ENCODE measurements at regions not wholly inside any gene's neighbourhood (a gene's known extent, or its start where the extent isn't known, plus 50 kb on each side); places are given as distances from the start of the nearest gene placed in this dataset.

DNA sequence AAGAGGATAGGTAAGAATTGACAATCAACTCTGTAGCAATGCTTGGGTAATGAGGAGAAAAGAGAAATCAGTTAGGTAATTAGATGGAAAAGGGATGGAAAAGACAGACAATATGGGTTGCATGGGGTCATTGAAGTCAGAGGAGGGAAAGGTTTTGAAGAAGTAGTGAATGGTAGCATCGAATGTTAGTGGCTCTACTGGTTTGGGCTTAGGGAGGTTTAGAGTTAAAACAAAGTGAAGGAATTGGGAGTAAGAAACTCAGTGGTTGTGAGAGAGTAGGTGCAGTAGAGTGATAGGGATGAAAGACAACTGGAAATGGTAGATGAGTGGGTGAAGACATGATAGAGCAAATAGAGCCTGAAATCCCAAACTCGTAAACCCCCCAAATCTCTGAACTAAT lies 140.1 kb upstream of the ZFP64 start:
- H3K4me3 ChIP-seq (ENCODE audit: low read depth in 1 of 2, low read length in 2 of 2): no peak overlapping the region
- H3K9ac ChIP-seq (ENCODE audit: low read length): no peak overlapping the region
- H3K27ac ChIP-seq (ENCODE audit: low read depth, low read length): no peak overlapping the region
- H3K9me3 ChIP-seq (ENCODE audit: low read length): no peaks in the 10 kb centered on the region
- no peaks in the 10 kb centered on the region for H3K4me1 ChIP-seq (ENCODE audit: insufficient read depth, low read length)
- no peaks in the 10 kb centered on the region for H3K36me3 ChIP-seq (ENCODE audit: insufficient read depth, low read length)
- H3K27me3 ChIP-seq (ENCODE audit: control insufficient read depth in 1 of 2, insufficient read depth in 2 of 2, low read length in 2 of 2): no peaks in the 10 kb centered on the region

DNA sequence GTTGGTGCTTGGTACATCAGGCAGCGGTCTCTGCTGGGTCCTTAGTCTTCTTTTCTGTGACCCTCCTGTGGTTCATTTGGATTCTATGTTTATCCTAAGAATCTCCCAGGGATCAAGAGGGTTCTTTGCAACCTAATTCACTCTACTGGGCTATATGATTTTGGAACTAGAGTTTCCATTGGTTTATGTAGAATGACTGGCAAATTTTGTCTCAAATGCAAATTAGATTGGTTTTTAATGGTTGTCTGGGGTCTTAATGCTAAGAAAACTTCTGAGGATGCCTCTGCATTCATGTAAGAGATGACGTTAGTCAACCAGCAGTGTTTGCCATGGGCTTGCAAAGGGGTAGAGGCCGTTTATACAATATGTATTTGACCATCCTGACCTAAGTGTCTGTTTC lies 129.8 kb upstream of the ZFP64 start:
- no peak overlapping the region for H3K27ac ChIP-seq (ENCODE audit: low read depth, low read length)
- H3K9me3 ChIP-seq (ENCODE audit: low read length): no peaks in the 10 kb centered on the region
- H3K27me3 ChIP-seq (ENCODE audit: control insufficient read depth in 1 of 2, insufficient read depth in 2 of 2, low read length in 2 of 2): no peaks in the 10 kb centered on the region
- no peak overlapping the region for H3K4me3 ChIP-seq (ENCODE audit: low read depth in 1 of 2, low read length in 2 of 2)
- H3K36me3 ChIP-seq (ENCODE audit: insufficient read depth, low read length): no peaks in the 10 kb centered on the region
- H3K4me1 ChIP-seq (ENCODE audit: insufficient read depth, low read length): no peaks in the 10 kb centered on the region
- H3K9ac ChIP-seq (ENCODE audit: low read length): no peak overlapping the region

DNA sequence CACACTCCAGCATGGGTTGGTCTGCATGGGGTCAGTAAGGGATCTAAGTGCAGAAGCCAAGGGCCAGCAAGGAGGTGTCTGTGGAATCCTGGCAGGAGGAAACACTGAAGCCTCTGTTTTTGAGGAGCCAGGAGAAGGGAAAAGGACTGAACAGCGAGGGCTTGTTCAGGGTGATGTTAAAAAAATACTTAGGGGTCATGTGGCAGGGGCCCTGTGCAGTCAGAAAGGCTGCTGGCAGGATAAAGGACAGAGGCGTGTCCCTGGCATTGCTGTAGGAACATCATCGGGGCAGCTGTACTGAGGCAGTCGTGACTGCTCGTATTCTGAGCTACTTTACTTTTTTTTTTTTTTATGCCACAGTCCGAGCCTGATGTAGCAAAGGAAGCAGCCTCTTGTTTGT lies 127.1 kb upstream of the ZFP64 start:
- Histone ChIP-seq H3K4me1 (ENCODE audit: insufficient read depth, low read length) (no peaks in the 10 kb centered on the region), H3K4me3 (ENCODE audit: low read depth in 1 of 2, low read length in 2 of 2) (no peak overlapping the region), H3K36me3 (ENCODE audit: insufficient read depth, low read length) (no peaks in the 10 kb centered on the region), H3K9ac (ENCODE audit: low read length) (no peak overlapping the region), H3K27ac (ENCODE audit: low read depth, low read length) (no peak overlapping the region), H3K27me3 (ENCODE audit: control insufficient read depth in 1 of 2, insufficient read depth in 2 of 2, low read length in 2 of 2) (no peaks in the 10 kb centered on the region), H3K9me3 (ENCODE audit: low read length) (no peaks in the 10 kb centered on the region)

DNA sequence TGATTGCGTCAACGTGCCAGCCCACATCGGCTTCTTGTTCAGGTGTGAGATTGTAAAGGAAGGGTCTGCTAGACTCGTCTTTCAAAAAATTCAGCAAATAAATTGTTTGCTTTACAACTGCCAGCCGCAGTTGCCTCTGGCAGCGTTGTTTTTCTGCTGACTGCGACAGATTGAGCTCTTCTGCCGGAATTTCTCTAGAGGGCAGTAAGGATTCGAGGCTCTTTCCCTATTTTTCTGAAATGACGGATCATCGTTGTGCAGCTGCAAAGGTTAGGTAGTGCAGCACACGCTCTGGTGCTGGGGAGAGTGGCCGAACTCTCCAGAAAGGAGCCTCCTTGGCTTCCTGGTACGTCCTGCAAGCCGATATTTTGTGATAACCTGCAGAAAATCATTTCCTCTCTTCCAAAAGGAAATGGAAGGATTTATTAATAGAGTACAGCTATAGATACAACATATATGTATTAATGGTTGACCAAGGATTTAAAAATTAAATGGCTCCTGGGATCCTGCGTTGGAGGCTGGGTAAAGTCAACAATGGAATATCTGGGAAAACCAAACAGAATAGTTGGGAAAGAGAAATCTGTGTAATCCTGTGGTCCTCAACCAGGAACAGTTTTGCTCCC lies 121.9 kb upstream of the ZFP64 start:
- Histone ChIP-seq H3K9me3 (ENCODE audit: low read length) (no peaks in the 10 kb centered on the region), H3K36me3 (ENCODE audit: insufficient read depth, low read length) (no peaks in the 10 kb centered on the region), H3K27me3 (ENCODE audit: control insufficient read depth in 1 of 2, insufficient read depth in 2 of 2, low read length in 2 of 2) (no peaks in the 10 kb centered on the region), H3K9ac (ENCODE audit: low read length) (no peak overlapping the region), H3K4me1 (ENCODE audit: insufficient read depth, low read length) (no peaks in the 10 kb centered on the region), H3K27ac (ENCODE audit: low read depth, low read length) (no peak overlapping the region), H3K4me3 (ENCODE audit: low read depth in 1 of 2, low read length in 2 of 2) (no peak overlapping the region)

DNA sequence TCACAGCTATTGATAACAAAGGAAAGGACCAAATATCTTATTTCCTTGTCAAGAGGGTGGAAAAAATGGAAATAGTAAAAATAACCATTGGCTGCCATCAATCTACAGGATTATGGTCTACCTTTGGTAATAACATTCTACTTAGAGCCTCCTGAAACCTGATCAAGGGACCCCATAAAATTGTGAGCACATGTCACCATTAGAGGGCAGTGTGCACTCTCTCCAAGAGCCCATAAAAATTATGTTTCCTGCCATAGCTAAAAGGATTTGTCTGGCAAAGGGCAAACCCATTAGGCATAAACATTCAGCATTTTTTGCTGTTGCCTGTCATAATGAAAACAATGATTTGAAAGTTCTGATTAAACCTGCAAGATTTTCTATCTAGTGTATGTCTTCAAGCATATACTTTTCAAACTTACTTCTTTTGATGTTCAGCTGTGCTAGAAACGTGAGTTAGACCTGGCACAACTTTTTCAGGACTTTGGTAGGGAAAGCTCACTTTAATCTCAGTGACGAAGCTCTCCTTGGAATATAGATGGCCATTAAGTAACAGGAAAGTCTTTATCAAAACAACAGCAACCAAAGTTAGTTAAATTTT lies 120.7 kb upstream of the ZFP64 start:
- no peaks in the 10 kb centered on the region for H3K36me3 ChIP-seq (ENCODE audit: insufficient read depth, low read length)
- no peaks in the 10 kb centered on the region for H3K4me1 ChIP-seq (ENCODE audit: insufficient read depth, low read length)
- no peak overlapping the region for H3K9ac ChIP-seq (ENCODE audit: low read length)
- H3K4me3 ChIP-seq (ENCODE audit: low read depth in 1 of 2, low read length in 2 of 2): no peak overlapping the region
- no peaks in the 10 kb centered on the region for H3K27me3 ChIP-seq (ENCODE audit: control insufficient read depth in 1 of 2, insufficient read depth in 2 of 2, low read length in 2 of 2)
- H3K27ac ChIP-seq (ENCODE audit: low read depth, low read length): no peak overlapping the region
- H3K9me3 ChIP-seq (ENCODE audit: low read length): no peaks in the 10 kb centered on the region

DNA sequence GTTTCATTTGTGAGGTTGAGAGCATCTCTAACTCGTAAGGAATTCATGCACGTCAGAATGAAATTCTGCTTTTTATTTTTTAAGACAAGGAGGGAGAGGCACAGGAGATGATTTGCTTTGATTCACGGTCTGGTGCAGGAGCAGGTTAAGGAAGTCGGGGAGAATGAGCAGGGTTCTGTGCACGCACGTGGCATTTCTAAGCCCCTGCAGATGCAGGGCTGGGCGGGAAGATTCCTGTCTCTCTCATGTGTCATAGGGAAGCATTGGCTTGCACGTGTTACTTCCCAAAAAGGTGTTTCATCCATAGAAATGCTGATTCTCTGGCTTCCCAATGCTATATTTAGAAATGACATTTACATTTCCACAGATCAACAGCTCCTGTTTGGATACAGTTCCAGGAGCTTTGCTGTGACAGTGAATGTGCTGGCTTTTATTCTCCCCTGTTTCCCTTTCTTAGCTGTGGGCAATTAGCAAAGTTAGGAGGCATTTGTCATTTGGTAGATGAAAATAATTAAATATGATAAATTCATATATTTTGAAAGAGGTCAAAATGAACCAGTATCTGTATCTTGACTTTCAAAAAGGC lies 119.7 kb upstream of the ZFP64 start:
- H3K36me3 ChIP-seq (ENCODE audit: insufficient read depth, low read length): no peaks in the 10 kb centered on the region
- no peak overlapping the region for H3K9ac ChIP-seq (ENCODE audit: low read length)
- no peak overlapping the region for H3K4me3 ChIP-seq (ENCODE audit: low read depth in 1 of 2, low read length in 2 of 2)
- no peaks in the 10 kb centered on the region for H3K4me1 ChIP-seq (ENCODE audit: insufficient read depth, low read length)
- H3K9me3 ChIP-seq (ENCODE audit: low read length): no peaks in the 10 kb centered on the region
- H3K27ac ChIP-seq (ENCODE audit: low read depth, low read length): no peak overlapping the region
- no peaks in the 10 kb centered on the region for H3K27me3 ChIP-seq (ENCODE audit: control insufficient read depth in 1 of 2, insufficient read depth in 2 of 2, low read length in 2 of 2)

DNA sequence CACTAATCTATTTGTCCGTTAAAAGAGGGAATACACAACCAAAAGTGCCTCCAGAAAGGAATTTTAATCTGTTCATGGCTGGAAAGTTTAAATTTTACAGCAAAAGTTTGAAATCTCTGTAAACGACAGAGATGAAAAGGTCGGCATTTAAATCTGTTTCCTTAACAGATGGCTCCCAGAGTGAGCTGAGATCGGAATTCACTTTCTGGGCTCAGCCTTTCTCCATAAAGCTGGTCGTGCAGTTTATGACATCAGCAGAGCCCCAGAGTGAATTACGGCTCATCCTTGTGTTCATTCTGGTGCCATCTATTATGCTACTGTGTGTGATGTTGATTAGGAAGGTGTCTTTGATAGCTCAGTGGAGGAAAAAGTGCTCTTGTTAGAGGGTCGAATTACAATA lies 117.6 kb upstream of the ZFP64 start:
- no peak overlapping the region for H3K27ac ChIP-seq (ENCODE audit: low read depth, low read length)

DNA sequence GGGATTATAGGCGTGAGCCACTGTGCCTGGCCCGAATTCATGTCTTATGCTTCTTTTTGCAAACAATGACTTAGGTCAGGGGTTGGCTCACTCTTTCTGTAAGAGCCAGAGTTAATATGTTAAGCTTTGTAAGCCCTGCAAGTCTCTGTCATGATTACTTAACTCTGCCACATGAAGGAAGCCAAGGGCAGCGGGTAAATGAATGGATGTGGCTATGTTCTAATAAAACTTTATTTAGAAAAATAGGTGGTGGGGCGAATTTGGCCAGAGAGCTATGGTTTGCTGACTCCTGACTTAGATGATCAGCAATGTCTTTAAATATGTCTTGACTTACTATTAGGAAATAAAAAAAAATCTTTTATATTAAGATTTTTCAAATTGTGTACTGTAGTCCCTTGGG lies 114.9 kb upstream of the ZFP64 start:
- no peaks in the 10 kb centered on the region for H3K27me3 ChIP-seq (ENCODE audit: control insufficient read depth in 1 of 2, insufficient read depth in 2 of 2, low read length in 2 of 2)
- H3K4me1 ChIP-seq (ENCODE audit: insufficient read depth, low read length): no peaks in the 10 kb centered on the region
- no peaks in the 10 kb centered on the region for H3K36me3 ChIP-seq (ENCODE audit: insufficient read depth, low read length)
- no peak overlapping the region for H3K9ac ChIP-seq (ENCODE audit: low read length)
- H3K27ac ChIP-seq (ENCODE audit: low read depth, low read length): no peak overlapping the region
- no peak overlapping the region for H3K4me3 ChIP-seq (ENCODE audit: low read depth in 1 of 2, low read length in 2 of 2)
- no peaks in the 10 kb centered on the region for H3K9me3 ChIP-seq (ENCODE audit: low read length)

More for the DNA sequence above, 117.6 kb upstream of the ZFP64 start:
- H3K27me3 ChIP-seq (ENCODE audit: control insufficient read depth in 1 of 2, insufficient read depth in 2 of 2, low read length in 2 of 2): no peaks in the 10 kb centered on the region
- no peak overlapping the region for H3K4me3 ChIP-seq (ENCODE audit: low read depth in 1 of 2, low read length in 2 of 2)
- H3K9ac ChIP-seq (ENCODE audit: low read length): no peak overlapping the region
- no peaks in the 10 kb centered on the region for H3K4me1 ChIP-seq (ENCODE audit: insufficient read depth, low read length)
- H3K9me3 ChIP-seq (ENCODE audit: low read length): no peaks in the 10 kb centered on the region
- H3K36me3 ChIP-seq (ENCODE audit: insufficient read depth, low read length): no peaks in the 10 kb centered on the region

DNA sequence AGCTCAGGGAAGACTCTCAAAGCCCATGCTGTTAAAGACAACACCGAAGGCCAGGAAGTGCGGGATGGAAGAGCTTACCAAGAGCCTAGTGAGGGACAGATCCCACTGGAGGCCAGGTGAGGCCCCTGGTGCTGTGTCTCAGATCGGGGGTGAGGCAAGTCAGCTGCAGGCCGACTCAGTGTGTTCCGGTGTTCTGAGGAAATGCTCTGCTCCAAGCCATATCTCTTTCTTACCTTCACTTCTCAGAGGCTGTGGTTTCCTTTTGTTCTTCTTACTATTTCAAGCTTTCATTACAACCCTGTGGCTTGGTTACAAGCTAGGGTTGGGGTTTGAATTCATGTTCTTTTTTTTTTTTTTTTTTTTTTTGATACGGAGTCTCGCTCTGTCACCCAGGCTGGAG lies 114.3 kb upstream of the ZFP64 start:
- Histone ChIP-seq H3K36me3 (ENCODE audit: insufficient read depth, low read length) (no peaks in the 10 kb centered on the region), H3K27ac (ENCODE audit: low read depth, low read length) (no peak overlapping the region), H3K9ac (ENCODE audit: low read length) (no peak overlapping the region), H3K4me1 (ENCODE audit: insufficient read depth, low read length) (no peaks in the 10 kb centered on the region), H3K9me3 (ENCODE audit: low read length) (no peaks in the 10 kb centered on the region), H3K4me3 (ENCODE audit: low read depth in 1 of 2, low read length in 2 of 2) (no peak overlapping the region), H3K27me3 (ENCODE audit: control insufficient read depth in 1 of 2, insufficient read depth in 2 of 2, low read length in 2 of 2) (no peaks in the 10 kb centered on the region)

DNA sequence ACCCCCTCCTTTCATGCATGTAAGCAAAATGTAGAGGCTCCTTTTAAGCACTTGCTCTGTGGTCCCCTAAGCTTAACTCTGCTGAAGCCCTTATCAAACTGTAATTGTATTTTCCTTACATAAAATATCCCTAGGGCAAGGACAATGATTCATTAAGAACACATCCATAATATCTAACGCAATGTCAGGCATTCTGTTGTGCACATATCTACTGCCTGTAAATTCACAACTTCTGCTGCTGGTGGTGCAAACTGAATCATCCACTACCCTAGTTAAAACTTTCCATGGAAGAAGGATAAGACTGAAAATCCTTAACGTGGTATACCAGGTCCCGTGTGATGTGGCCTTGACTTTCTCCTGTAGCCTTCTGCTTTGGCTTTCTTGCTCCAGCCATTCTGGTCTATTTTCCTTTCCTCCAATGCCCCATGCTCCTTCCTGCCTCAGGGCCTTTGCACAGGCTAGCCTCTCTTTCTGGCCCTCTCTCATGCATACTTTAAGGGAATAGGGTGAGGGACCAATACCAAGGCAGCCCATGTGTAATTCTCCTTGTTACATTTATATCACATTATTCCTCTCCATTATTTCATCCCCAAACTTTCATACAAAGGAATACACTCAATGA lies 113.6 kb upstream of the ZFP64 start:
- Histone ChIP-seq H3K36me3 (ENCODE audit: insufficient read depth, low read length) (no peaks in the 10 kb centered on the region), H3K27me3 (ENCODE audit: control insufficient read depth in 1 of 2, insufficient read depth in 2 of 2, low read length in 2 of 2) (no peaks in the 10 kb centered on the region), H3K4me3 (ENCODE audit: low read depth in 1 of 2, low read length in 2 of 2) (no peak overlapping the region), H3K9me3 (ENCODE audit: low read length) (no peaks in the 10 kb centered on the region), H3K4me1 (ENCODE audit: insufficient read depth, low read length) (no peaks in the 10 kb centered on the region), H3K27ac (ENCODE audit: low read depth, low read length) (no peak overlapping the region), H3K9ac (ENCODE audit: low read length) (no peak overlapping the region)

DNA sequence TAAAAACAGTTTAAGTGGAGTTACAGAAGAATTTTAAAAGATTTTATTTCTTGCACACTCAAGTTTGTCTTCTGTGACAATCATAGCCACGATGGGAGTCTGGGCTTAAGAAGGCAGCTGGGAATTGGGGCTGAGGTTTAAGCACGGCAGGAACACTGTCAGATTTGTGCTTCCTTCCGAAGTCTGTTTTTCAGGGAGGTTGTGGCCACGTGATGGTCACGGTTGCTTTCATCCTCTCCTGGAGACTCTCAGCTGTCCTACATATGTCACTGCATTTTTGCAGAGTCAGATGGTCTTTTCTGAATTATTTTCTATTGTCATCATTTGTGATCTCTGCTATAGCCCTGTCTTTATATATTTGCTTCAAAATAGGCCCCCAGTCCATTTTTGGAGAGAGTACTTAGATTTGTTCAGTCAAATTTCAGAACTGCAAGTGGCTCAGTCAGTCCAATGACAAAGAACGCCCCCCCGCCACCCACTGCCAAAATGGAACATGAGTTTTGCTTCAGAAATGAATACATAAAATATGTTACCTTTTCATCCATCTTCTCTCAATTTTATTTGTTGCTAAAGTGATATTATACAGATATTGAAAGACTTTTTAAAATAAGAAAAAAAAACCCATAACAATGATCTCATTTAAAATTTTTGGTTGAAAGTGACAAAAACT lies 111.8 kb upstream of the ZFP64 start:
- no peak overlapping the region for H3K27ac ChIP-seq (ENCODE audit: low read depth, low read length)
- no peak overlapping the region for H3K9ac ChIP-seq (ENCODE audit: low read length)
- no peaks in the 10 kb centered on the region for H3K4me1 ChIP-seq (ENCODE audit: insufficient read depth, low read length)
- H3K36me3 ChIP-seq (ENCODE audit: insufficient read depth, low read length): no peaks in the 10 kb centered on the region
- H3K4me3 ChIP-seq (ENCODE audit: low read depth in 1 of 2, low read length in 2 of 2): no peak overlapping the region
- no peaks in the 10 kb centered on the region for H3K27me3 ChIP-seq (ENCODE audit: control insufficient read depth in 1 of 2, insufficient read depth in 2 of 2, low read length in 2 of 2)
- no peaks in the 10 kb centered on the region for H3K9me3 ChIP-seq (ENCODE audit: low read length)
